PC-3 (cell line): ENCODE measurements at regions not wholly inside any gene's neighbourhood (a gene's known extent, or its start where the extent isn't known, plus 50 kb on each side); places are given as distances from the start of the nearest gene placed in this dataset.

ENCODE experiments used
- ATAC-seq: fragments of 200-7000 bp; cut with Tn5 transposase; 2 replicates; pipeline ENCODE4 v1.9.1; 2020; ENCODE audit warnings: mild to moderate bottlenecking, moderate library complexity
- BruUV-seq: library from RNA; stranded (reverse); fragments of 400-500 nt; replicated peaks from 2 replicates; lab custom pipeline; 2021; lab: Mats Ljungman, UMichigan
- CTCF ChIA-PET: fragments of 300-600 bp; sonication (Branson Sonifier 250); formaldehyde crosslinking; loops from one replicate; lab custom pipeline; 2022; ENCODE audit warnings: antibody characterized with exemption; lab: Charles Lee
- POLR2A ChIA-PET: fragments of 300-600 bp; sonication (Branson Sonifier 250); formaldehyde crosslinking; loops from one replicate; lab custom pipeline; 2022; ENCODE audit warnings: antibody characterized with exemption; ENCODE audit not compliant: unreplicated experiment; lab: Charles Lee
- DNase-seq: peaks from one replicate; pipeline ENCODE4 v3.0.0-alpha.2; 2015
- H2AFZ ChIP-seq: fragments of 300-600 bp; sonication (generic); 2 replicates; pipeline ENCODE4 v1.6.0; 2016; ENCODE audit warnings: antibody characterized with exemption, low read length
- H3F3A ChIP-seq: fragments of 300-600 bp; sonication (generic); one replicate; pipeline ENCODE4 v1.6.0; 2017; ENCODE audit warnings: antibody characterized with exemption, low read length, control low read depth, mild to moderate bottlenecking; ENCODE audit not compliant: unreplicated experiment
- H3K27ac ChIP-seq: fragments of 300-600 bp; sonication (generic); 2 replicates; pipeline ENCODE4 v1.5.1; 2016; ENCODE audit warnings: mild to moderate bottlenecking, low read length
- H3K27me3 ChIP-seq: fragments of 300-600 bp; sonication (generic); 2 replicates; pipeline ENCODE4 v1.6.1; 2016; ENCODE audit warnings: low read length, mixed read lengths
- H3K36me3 ChIP-seq: fragments of 300-600 bp; sonication (generic); 2 replicates; pipeline ENCODE4 v1.6.1; 2016; ENCODE audit warnings: low read depth, mixed run types, low read length, mixed read lengths
- H3K4me1 ChIP-seq: fragments of 300-600 bp; sonication (generic); 2 replicates; pipeline ENCODE4 v1.5.1; 2016; ENCODE audit warnings: low read length; ENCODE audit not compliant: insufficient read depth
- H3K4me2 ChIP-seq: fragments of 300-600 bp; sonication (generic); 2 replicates; pipeline ENCODE4 v1.6.0; 2016; ENCODE audit warnings: low read length
- H3K4me3 ChIP-seq: fragments of 300-600 bp; sonication (generic); 2 replicates; pipeline ENCODE4 v1.5.1; 2016; ENCODE audit warnings: mild to moderate bottlenecking, low read length, mixed read lengths
- H3K79me2 ChIP-seq: fragments of 300-600 bp; sonication (generic); 2 replicates; pipeline ENCODE4 v1.6.1; 2017; ENCODE audit warnings: low read length, mixed read lengths
- H3K9ac ChIP-seq: fragments of 300-600 bp; sonication (generic); 2 replicates; pipeline ENCODE4 v1.6.0; 2016; ENCODE audit warnings: mild to moderate bottlenecking, low read length
- H3K9me2 ChIP-seq: fragments of 300-600 bp; sonication (generic); replicated peaks from 2 replicates; pipeline ENCODE4 v1.6.1; 2016; ENCODE audit warnings: mixed run types, low read length, mixed read lengths
- H3K9me3 ChIP-seq: fragments of 300-600 bp; sonication (generic); 2 replicates; pipeline ENCODE4 v1.6.1; 2016; ENCODE audit warnings: low read length, mixed read lengths
- H4K20me1 ChIP-seq: fragments of 300-600 bp; sonication (generic); 2 replicates; pipeline ENCODE4 v1.6.1; 2016; ENCODE audit warnings: low read length, mixed read lengths
- EZH2 ChIP-seq: fragments of 300-600 bp; sonication (generic); IDR thresholded peaks from one replicate; pipeline ENCODE4 v1.6.1; 2017; ENCODE audit warnings: antibody characterized with exemption, mild to moderate bottlenecking, low read length; ENCODE audit not compliant: unreplicated experiment
- EZH2phosphoT487 ChIP-seq: fragments of 300-600 bp; sonication (generic); IDR thresholded peaks from 2 replicates; pipeline ENCODE4 v1.6.1; 2018; ENCODE audit warnings: mild to moderate bottlenecking, antibody characterized with exemption, low read length, borderline replicate concordance
- intact Hi-C: fragments of 100-400 bp; cut with micrococcal nuclease; formaldehyde crosslinking; loops from 2 replicates; pipeline ENCODE4 v1.9.0; 2023
- TF ChIP-seq, protein P1 (sequence below): fragments of 300-600 bp; sonication (generic); conservative IDR thresholded peaks from 2 replicates; pipeline ENCODE4 v1.5.1; 2017; ENCODE audit warnings: antibody characterized with exemption, low read depth, mild to moderate bottlenecking, low read length

DNA sequence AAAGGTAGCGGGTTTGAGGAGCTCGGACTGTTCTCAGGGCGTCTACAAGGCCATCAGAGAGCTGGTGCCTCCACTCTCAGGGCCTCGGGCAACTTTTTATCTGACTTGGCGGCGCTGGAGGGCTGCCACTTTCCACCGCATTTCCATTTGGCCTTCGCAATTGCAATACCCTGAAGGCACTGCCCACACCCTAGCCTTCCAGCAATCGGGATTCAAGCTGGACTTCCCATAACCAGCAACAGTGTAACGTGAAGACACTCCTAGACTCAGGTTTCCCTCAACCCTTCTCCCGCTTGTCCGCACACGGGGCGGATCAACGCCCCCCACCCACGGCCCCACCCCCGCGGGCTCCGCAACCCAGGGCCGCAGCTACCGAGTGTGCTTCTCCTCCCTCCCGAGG lies 50.2 kb upstream of the BCOR start:
- intact Hi-C loops: no loop called here
- Histone ChIP-seq H3K4me1 (peaks cover 41% of the 10 kb centered on the region), H3F3A (no peaks in the 10 kb centered on the region)

More for the DNA sequence above, 50.2 kb upstream of the BCOR start:
- Histone ChIP-seq H3K4me2 (no peak overlapping the region), H3K36me3 (no peaks in the 10 kb centered on the region), H3K9me2 (no peaks in the 10 kb centered on the region), H3K27me3 (no peaks in the 10 kb centered on the region), H4K20me1 (no peaks in the 10 kb centered on the region), H2AFZ (no peak overlapping the region), H3K27ac (no peak overlapping the region), H3K9ac (no peak overlapping the region), H3K79me2 (no peaks in the 10 kb centered on the region), H3K4me3 (no peak overlapping the region), H3K9me3 (no peaks in the 10 kb centered on the region)
- TF ChIP-seq EZH2phosphoT487 (no peak), EZH2 (no peak)
- TF ChIP-seq, protein P1, sequence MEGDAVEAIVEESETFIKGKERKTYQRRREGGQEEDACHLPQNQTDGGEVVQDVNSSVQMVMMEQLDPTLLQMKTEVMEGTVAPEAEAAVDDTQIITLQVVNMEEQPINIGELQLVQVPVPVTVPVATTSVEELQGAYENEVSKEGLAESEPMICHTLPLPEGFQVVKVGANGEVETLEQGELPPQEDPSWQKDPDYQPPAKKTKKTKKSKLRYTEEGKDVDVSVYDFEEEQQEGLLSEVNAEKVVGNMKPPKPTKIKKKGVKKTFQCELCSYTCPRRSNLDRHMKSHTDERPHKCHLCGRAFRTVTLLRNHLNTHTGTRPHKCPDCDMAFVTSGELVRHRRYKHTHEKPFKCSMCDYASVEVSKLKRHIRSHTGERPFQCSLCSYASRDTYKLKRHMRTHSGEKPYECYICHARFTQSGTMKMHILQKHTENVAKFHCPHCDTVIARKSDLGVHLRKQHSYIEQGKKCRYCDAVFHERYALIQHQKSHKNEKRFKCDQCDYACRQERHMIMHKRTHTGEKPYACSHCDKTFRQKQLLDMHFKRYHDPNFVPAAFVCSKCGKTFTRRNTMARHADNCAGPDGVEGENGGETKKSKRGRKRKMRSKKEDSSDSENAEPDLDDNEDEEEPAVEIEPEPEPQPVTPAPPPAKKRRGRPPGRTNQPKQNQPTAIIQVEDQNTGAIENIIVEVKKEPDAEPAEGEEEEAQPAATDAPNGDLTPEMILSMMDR: no peak
- ATAC-seq (no peak), DNase-seq (no peak)
- BruUV-seq: no TSS peak
- ChIA-PET CTCF (no interaction called here), POLR2A (no interaction called here)
